ENCODE measurements at regions not wholly inside any gene's neighbourhood (a gene's known extent, or its start where the extent isn't known, plus 50 kb on each side); places are given as distances from the start of the nearest gene placed in this dataset.
A peak's percentile ranks its signal among the peaks of the same experiment; 100 is the strongest.

DNA sequence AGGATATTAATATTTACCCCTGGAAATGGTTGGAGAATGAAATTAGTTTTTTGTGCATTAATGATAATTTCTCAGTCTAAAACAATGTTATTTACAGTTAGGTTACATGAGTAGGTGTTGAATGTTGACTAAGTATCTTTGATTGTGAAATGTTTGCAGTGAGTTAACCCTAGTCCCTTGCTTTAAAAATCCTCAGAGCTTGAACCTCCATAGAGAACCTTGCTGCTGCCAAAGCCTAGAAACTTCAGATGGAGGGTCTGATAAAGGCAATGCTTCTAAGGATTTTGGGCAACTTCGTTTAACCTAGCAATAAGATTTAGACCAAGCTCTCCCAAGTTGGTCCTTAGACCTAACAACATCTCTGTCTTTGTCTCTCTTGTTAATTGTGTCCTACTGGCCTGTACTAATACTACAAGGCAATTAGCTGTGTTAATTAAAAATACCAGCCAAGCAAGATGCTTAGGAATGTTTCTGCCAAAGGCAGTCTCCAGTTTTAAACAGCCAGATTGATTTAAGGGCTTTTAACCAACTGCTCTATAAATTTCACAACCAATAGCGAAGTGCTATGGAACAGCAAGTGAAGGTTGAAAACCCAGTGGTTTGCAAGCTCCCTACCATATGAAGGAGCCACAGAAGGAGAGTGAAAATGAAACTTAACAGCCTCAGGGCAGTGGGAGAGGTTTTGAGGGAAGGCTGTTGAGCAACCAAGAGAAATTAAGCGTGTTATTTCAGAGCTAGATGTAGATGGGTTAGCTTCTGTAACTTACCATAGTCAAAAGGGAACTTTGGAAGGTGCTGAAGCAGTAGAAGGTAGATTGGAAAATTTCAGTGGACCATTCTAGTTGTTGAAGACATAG lies 295.9 kb upstream of the ANO5 start:
- Histone ChIP-seq H3K9me2 (no peaks in the 10 kb centered on the region), H3K36me3 (replicated peaks in 1 of 2; ENCODE audit: control insufficient read depth in 1 of 2, insufficient read depth in 2 of 2, low read length in 1 of 2) (no peaks in the 10 kb centered on the region), H4K20me1 (ENCODE audit: insufficient read depth) (no peaks in the 10 kb centered on the region), H3K4me2 (no peak overlapping the region), H3F3A (replicated peaks; ENCODE audit: insufficient read depth) (no peaks in the 10 kb centered on the region), H3K79me2 (ENCODE audit: insufficient read depth) (no peaks in the 10 kb centered on the region), H3K9me3 (no peaks in the 10 kb centered on the region), H3K27me3 (ENCODE audit: insufficient read depth) (no peaks in the 10 kb centered on the region), H3K4me3 (ENCODE audit: low read depth in 2 of 2, low read length in 1 of 2) (no peak overlapping the region), H3K27ac (ENCODE audit: low read depth in 2 of 2, low read length in 1 of 2) (peak overlapping the region in 1 of 2 experiments; percentile 97; a peak in 2 of 4 replicates), H2AFZ (ENCODE audit: low read depth) (no peak overlapping the region), H3K9ac (no peak overlapping the region), H3K4me1 (ENCODE audit: control insufficient read depth in 1 of 2, insufficient read depth in 2 of 2, low read depth in 1 of 2, low read length in 1 of 2) (peaks cover 0 to 14% of the 10 kb centered on the region in 2 experiments; a peak in 3 of 4 replicates)
- CTCF ChIA-PET = interaction anchor here (0.8 to 1.4 kb wide), 3 partner anchors 7 to 234 kb away, joined by 3 read pairs; no protein-coding TSS in a partner anchor
- TF ChIP-seq CHD2 (IDR thresholded peaks at IDR 0.05; ENCODE audit: low read length, partially characterized antibody) = no peak
- TF ChIP-seq EZH2phosphoT487 (IDR thresholded peaks at IDR 0.05; ENCODE audit: borderline replicate concordance, low read depth) = no peak
- WGBS (ENCODE audit: low lambda C conversion rate) = 26% methylated on average over 3 of the region's 3 CpGs
- DNase-seq = no peak
- POLR2A ChIA-PET = no interaction called here

DNA sequence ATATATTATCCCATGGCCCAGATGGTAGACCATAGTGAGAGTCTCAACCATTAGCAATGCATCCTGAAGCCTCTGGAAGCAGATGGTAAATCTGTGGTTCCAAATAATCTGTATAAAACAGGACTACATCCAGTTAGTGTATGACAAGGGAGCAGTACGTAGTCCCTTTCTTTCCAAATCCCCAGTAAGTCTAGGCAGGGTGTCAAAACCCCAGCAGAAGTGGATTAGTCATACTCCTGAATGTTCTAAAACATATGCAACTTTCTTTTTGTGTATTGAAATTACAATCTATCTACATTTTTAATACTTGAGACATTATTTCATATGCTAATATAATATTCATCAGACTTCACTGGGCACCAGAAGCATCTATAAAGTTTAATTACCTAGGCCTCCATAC lies 295.1 kb upstream of the ANO5 start:
- H3K4me3 ChIP-seq (ENCODE audit: low read depth in 2 of 2, low read length in 1 of 2) = no peak overlapping the region
- CTCF ChIA-PET = no interaction called here
- TF ChIP-seq RAD21 (IDR thresholded peaks at IDR 0.05; ENCODE audit: low read length) (no peak), EP300 (IDR thresholded peaks at IDR 0.05; ENCODE audit: borderline replicate concordance in 1 of 2, low read depth in 1 of 2, low read length in 1 of 2) (no peak), RFX5 (IDR thresholded peaks at IDR 0.05; ENCODE audit: low read length) (no peak), SMC3 (IDR thresholded peaks at IDR 0.05; ENCODE audit: low read depth, low read length) (no peak), IRF3 (IDR thresholded peaks at IDR 0.05; ENCODE audit: low read depth, low read length) (no peak), FOXJ3 (CRISPR knock-in tag; IDR thresholded peaks at IDR 0.05) (no peak), NFIC (IDR thresholded peaks at IDR 0.05; ENCODE audit: borderline replicate concordance) (no peak), MAX (IDR thresholded peaks at IDR 0.05; ENCODE audit: low read depth) (no peak), USF1 (IDR thresholded peaks at IDR 0.05; ENCODE audit: borderline replicate concordance, low read depth) (no peak), GABPA (IDR thresholded peaks at IDR 0.05; ENCODE audit: low read depth) (no peak), ELF1 (IDR thresholded peaks at IDR 0.05) (no peak), MXI1 (IDR thresholded peaks at IDR 0.05; ENCODE audit: low read depth, low read length) (no peak), MEF2A (IDR thresholded peaks at IDR 0.05; ENCODE audit: borderline replicate concordance, low read depth) (no peak), YY1 (IDR thresholded peaks at IDR 0.05; ENCODE audit: low read depth) (no peak)
- TF ChIP-seq, protein P1, sequence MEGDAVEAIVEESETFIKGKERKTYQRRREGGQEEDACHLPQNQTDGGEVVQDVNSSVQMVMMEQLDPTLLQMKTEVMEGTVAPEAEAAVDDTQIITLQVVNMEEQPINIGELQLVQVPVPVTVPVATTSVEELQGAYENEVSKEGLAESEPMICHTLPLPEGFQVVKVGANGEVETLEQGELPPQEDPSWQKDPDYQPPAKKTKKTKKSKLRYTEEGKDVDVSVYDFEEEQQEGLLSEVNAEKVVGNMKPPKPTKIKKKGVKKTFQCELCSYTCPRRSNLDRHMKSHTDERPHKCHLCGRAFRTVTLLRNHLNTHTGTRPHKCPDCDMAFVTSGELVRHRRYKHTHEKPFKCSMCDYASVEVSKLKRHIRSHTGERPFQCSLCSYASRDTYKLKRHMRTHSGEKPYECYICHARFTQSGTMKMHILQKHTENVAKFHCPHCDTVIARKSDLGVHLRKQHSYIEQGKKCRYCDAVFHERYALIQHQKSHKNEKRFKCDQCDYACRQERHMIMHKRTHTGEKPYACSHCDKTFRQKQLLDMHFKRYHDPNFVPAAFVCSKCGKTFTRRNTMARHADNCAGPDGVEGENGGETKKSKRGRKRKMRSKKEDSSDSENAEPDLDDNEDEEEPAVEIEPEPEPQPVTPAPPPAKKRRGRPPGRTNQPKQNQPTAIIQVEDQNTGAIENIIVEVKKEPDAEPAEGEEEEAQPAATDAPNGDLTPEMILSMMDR (IDR thresholded peaks at IDR 0.05) = no peak
- no peaks in the 10 kb centered on the region for H4K20me1 ChIP-seq (ENCODE audit: insufficient read depth)
- no peak overlapping the region for H3K9ac ChIP-seq
- no peaks in the 10 kb centered on the region for H3K36me3 ChIP-seq (replicated peaks in 1 of 2; ENCODE audit: control insufficient read depth in 1 of 2, insufficient read depth in 2 of 2, low read length in 1 of 2)
- peaks cover 0 to 14% of the 10 kb centered on the region in 2 experiments; a peak in 3 of 4 replicates for H3K4me1 ChIP-seq (ENCODE audit: control insufficient read depth in 1 of 2, insufficient read depth in 2 of 2, low read depth in 1 of 2, low read length in 1 of 2)
- peak overlapping the region in 1 of 2 experiments; percentile 97; a peak in 1 of 4 replicates for H3K27ac ChIP-seq (ENCODE audit: low read depth in 2 of 2, low read length in 1 of 2)
- POLR2A ChIA-PET = no interaction called here
- H3F3A ChIP-seq (replicated peaks; ENCODE audit: insufficient read depth) = no peaks in the 10 kb centered on the region
- no peaks in the 10 kb centered on the region for H3K9me3 ChIP-seq
- no peak overlapping the region for H3K4me2 ChIP-seq
- H3K27me3 ChIP-seq (ENCODE audit: insufficient read depth) = no peaks in the 10 kb centered on the region
- H3K79me2 ChIP-seq (ENCODE audit: insufficient read depth) = no peaks in the 10 kb centered on the region
- DNase-seq = no peak
- no peaks in the 10 kb centered on the region for H3K9me2 ChIP-seq
- 22% methylated on average over 1 of the region's 1 CpG for WGBS (ENCODE audit: low lambda C conversion rate)
- no peak overlapping the region for H2AFZ ChIP-seq (ENCODE audit: low read depth)
